Peyer's patch (tissue), 4 donors: ENCODE measurements at regions not wholly inside any gene's neighbourhood (a gene's known extent, or its start where the extent isn't known, plus 50 kb on each side); places are given as distances from the start of the nearest gene placed in this dataset.
A peak's percentile ranks its signal among the peaks of the same experiment; 100 is the strongest.

Experiments used
- DNase-seq, 3 donors: peaks; one replicate each; pipeline ENCODE4 v3.0.0-alpha.2; 2017 to 2019
- H3K27ac ChIP-seq, 4 donors: fragments of 200-600 bp; sonication (generic); one replicate each; pipeline ENCODE4 v1.5.1; 2016 to 2019
- H3K27me3 ChIP-seq, 2 donors: fragments of 200-600 bp; sonication (generic); one replicate each; pipeline ENCODE4 v1.5.1; 2019
- H3K36me3 ChIP-seq, 3 donors: fragments of 200-600 bp; sonication (generic); one replicate each; pipeline ENCODE4 v1.5.1; 2016 to 2019
- H3K4me1 ChIP-seq, 4 donors: fragments of 200-600 bp; sonication (generic); one replicate each; pipeline ENCODE4 v1.5.1; 2016 to 2019
- H3K4me3 ChIP-seq, 4 donors: fragments of 200-600 bp; sonication (generic); 1 replicate in 3 of 4; 2 replicates in 1 of 4; pipeline ENCODE4 v1.5.1; 2016 to 2019; ENCODE audit warnings: mild to moderate bottlenecking in 1 of 4
- H3K9me3 ChIP-seq, 4 donors: fragments of 200-600 bp; sonication (generic); one replicate each; pipeline ENCODE4 v1.5.1; 2016 to 2019; ENCODE audit warnings: mild to moderate bottlenecking in 1 of 4
- CTCF ChIP-seq, 6 experiments: fragments of 450-650 bp in 4 of 6; fragments of 200-600 bp in 2 of 6; sonication (generic) in 1 of 6; IDR thresholded peaks; one replicate each; pipeline ENCODE4 v1.5.1; 2017 to 2019; ENCODE audit warnings: antibody characterized with exemption in 6 of 6, mild to moderate bottlenecking in 3 of 6, moderate library complexity in 1 of 6
- POLR2A ChIP-seq, 2 donors: fragments of 450-650 bp; IDR thresholded peaks; one replicate each; pipeline ENCODE4 v1.5.1; 2017; ENCODE audit warnings: antibody characterized with exemption in 2 of 2, mild to moderate bottlenecking in 2 of 2, moderate library complexity in 2 of 2

- Histone ChIP-seq H3K4me1 (no peaks in the 10 kb centered on the region), H3K27ac (no peak overlapping the region)
- no peak for TF ChIP-seq CTCF (IDR thresholded peaks at IDR 0.05)
- TF ChIP-seq POLR2A (IDR thresholded peaks at IDR 0.05): no peak
Measured at GRCh38 chr7:94280851-94281250, 113.8 kb upstream of the COL1A2 start.

GRCh38 chr7:94284104-94284503 is 110.6 kb upstream of the COL1A2 start:
- no peak for DNase-seq
- no peaks in the 10 kb centered on the region for H3K9me3 ChIP-seq
- no peak overlapping the region for H3K27ac ChIP-seq
- H3K4me1 ChIP-seq: no peaks in the 10 kb centered on the region
- TF ChIP-seq POLR2A (IDR thresholded peaks at IDR 0.05) (no peak), CTCF (IDR thresholded peaks at IDR 0.05) (no peak)
- H3K36me3 ChIP-seq: no peaks in the 10 kb centered on the region
- no peaks in the 10 kb centered on the region for H3K27me3 ChIP-seq
- no peak overlapping the region for H3K4me3 ChIP-seq

More at GRCh38 chr7:94280851-94281250, 113.8 kb upstream of the COL1A2 start:
- Histone ChIP-seq H3K27me3 (no peaks in the 10 kb centered on the region), H3K36me3 (no peaks in the 10 kb centered on the region), H3K9me3 (no peaks in the 10 kb centered on the region), H3K4me3 (no peak overlapping the region)
- DNase-seq: no peak

GRCh38 chr7:94286111-94286510 is 108.6 kb upstream of the COL1A2 start:
- H3K9me3 ChIP-seq: no peaks in the 10 kb centered on the region
- H3K36me3 ChIP-seq: no peaks in the 10 kb centered on the region
- no peak for DNase-seq
- H3K27me3 ChIP-seq: no peaks in the 10 kb centered on the region
- H3K4me3 ChIP-seq: no peak overlapping the region
- no peaks in the 10 kb centered on the region for H3K4me1 ChIP-seq
- no peak for TF ChIP-seq POLR2A (IDR thresholded peaks at IDR 0.05)
- TF ChIP-seq CTCF (IDR thresholded peaks at IDR 0.05): no peak
- no peak overlapping the region for H3K27ac ChIP-seq

GRCh38 chr7:94288096-94288495 is 106.6 kb upstream of the COL1A2 start:
- Histone ChIP-seq H3K27me3 (no peaks in the 10 kb centered on the region), H3K4me1 (no peaks in the 10 kb centered on the region), H3K4me3 (no peak overlapping the region), H3K27ac (no peak overlapping the region), H3K36me3 (no peaks in the 10 kb centered on the region), H3K9me3 (no peaks in the 10 kb centered on the region)
- DNase-seq: no peak
- TF ChIP-seq POLR2A (IDR thresholded peaks at IDR 0.05): no peak
- no peak for TF ChIP-seq CTCF (IDR thresholded peaks at IDR 0.05)

- TF ChIP-seq CTCF (IDR thresholded peaks at IDR 0.05): peak in 5 of 6 experiments; percentile 43 to 62 (median 59)
- TF ChIP-seq POLR2A (IDR thresholded peaks at IDR 0.05): no peak
- peak in 1 of 3 donors; percentile 60 for DNase-seq
- no peaks in the 10 kb centered on the region for H3K4me1 ChIP-seq
- H3K27ac ChIP-seq: no peak overlapping the region
- H3K9me3 ChIP-seq: no peaks in the 10 kb centered on the region
- no peaks in the 10 kb centered on the region for H3K36me3 ChIP-seq
- no peak overlapping the region for H3K4me3 ChIP-seq
- H3K27me3 ChIP-seq: no peaks in the 10 kb centered on the region
Measured at GRCh38 chr7:94289071-94289470, 105.6 kb upstream of the COL1A2 start.
